Gastrocnemius medialis (tissue), 4 donors: ENCODE measurements at regions not wholly inside any gene's neighbourhood (a gene's known extent, or its start where the extent isn't known, plus 50 kb on each side); places are given as distances from the start of the nearest gene placed in this dataset.

Experiments
- ATAC-seq, 2 donors: fragments of 150-250 bp; one replicate each; pipeline ENCODE4 v1.9.1; 2016
- DNase-seq, 2 donors: peaks; one replicate each; pipeline ENCODE4 v3.0.0-alpha.2; 2019
- H3K27ac ChIP-seq, 4 donors: fragments of 200-600 bp; sonication (generic); 1 replicate in 1 of 4; 2 replicates in 3 of 4; pipeline ENCODE4 v1.5.1; 2016 to 2018; ENCODE audit warnings: mild to moderate bottlenecking in 2 of 4, moderate library complexity in 1 of 4
- H3K27me3 ChIP-seq, 3 donors: fragments of 200-600 bp; sonication (generic) in 2 of 3; 1 replicate in 1 of 3; 2 replicates in 2 of 3; pipeline versions ENCODE4 v1.5.1 to v1.6.0; 2016 to 2019; ENCODE audit warnings: mild to moderate bottlenecking in 1 of 3, moderate library complexity in 1 of 3
- H3K36me3 ChIP-seq, 2 donors: fragments of 200-600 bp; sonication (generic) in 1 of 2; one replicate each; pipeline ENCODE4 v1.5.1; 2017 to 2018
- H3K4me1 ChIP-seq, 2 donors: fragments of 200-600 bp; sonication (generic) in 1 of 2; one replicate each; pipeline ENCODE4 v1.5.1; 2016 to 2017; ENCODE audit warnings: mild to moderate bottlenecking in 2 of 2
- H3K4me3 ChIP-seq, 4 donors: fragments of 200-600 bp; sonication (generic) in 3 of 4; 1 replicate in 1 of 4; 2 replicates in 3 of 4; pipeline ENCODE4 v1.5.1; 2016 to 2019; ENCODE audit warnings: mild to moderate bottlenecking in 2 of 4
- H3K9me3 ChIP-seq, 3 donors: fragments of 200-600 bp; sonication (generic) in 2 of 3; 1 replicate in 1 of 3; 2 replicates in 2 of 3; pipeline ENCODE4 v1.5.1; 2016 to 2019
- CTCF ChIP-seq, 5 experiments: fragments of 450-650 bp in 3 of 5; fragments of 200-600 bp in 2 of 5; sonication (generic) in 2 of 5; IDR thresholded peaks in 4 of 5; conservative IDR thresholded peaks in 1 of 5; 1 replicate in 4 of 5; 2 replicates in 1 of 5; pipeline ENCODE4 v1.5.1; 2016 to 2019; ENCODE audit warnings: antibody characterized with exemption in 5 of 5, mild to moderate bottlenecking in 3 of 5, moderate library complexity in 3 of 5
- POLR2A ChIP-seq, 2 donors: fragments of 450-650 bp; IDR thresholded peaks; one replicate each; pipeline ENCODE4 v1.6.1; 2017; ENCODE audit warnings: antibody characterized with exemption in 2 of 2, mild to moderate bottlenecking in 2 of 2, moderate library complexity in 2 of 2
- in situ Hi-C, 4 donors: fragments of 200-750 bp; cut with MboI; loops; one replicate each; pipeline versions ENCODE4 v1.15.0 to v1.8.0; 2017; ENCODE audit warnings: low sequenced_read_pairs in 4 of 4
- intact Hi-C: fragments of 100-400 bp; cut with DNase I; formaldehyde crosslinking; loops from one replicate; pipeline ENCODE4 v1.15.1; 2023; ENCODE audit warnings: low total_unique reads

GRCh38 chr15:46946953-46947352, 770.4 kb upstream of the SEMA6D start:
- no peaks in the 10 kb centered on the region for H3K4me1 ChIP-seq
- H3K27ac ChIP-seq: no peak overlapping the region
- intact Hi-C loops: no loop called here
- in situ Hi-C loops: no loop called here
- TF ChIP-seq CTCF (IDR thresholded peaks at IDR 0.05 in 4 of 5, conservative IDR thresholded peaks at IDR 0.05 in 1 of 5): no peak
- no peak for TF ChIP-seq POLR2A (IDR thresholded peaks at IDR 0.05)
- H3K4me3 ChIP-seq: no peak overlapping the region
- H3K9me3 ChIP-seq: no peaks in the 10 kb centered on the region
- DNase-seq (no peak), ATAC-seq (no peak)
- no peaks in the 10 kb centered on the region for H3K36me3 ChIP-seq
- H3K27me3 ChIP-seq: no peaks in the 10 kb centered on the region

- H3K9me3 ChIP-seq: no peaks in the 10 kb centered on the region
- TF ChIP-seq POLR2A (IDR thresholded peaks at IDR 0.05) (no peak), CTCF (IDR thresholded peaks at IDR 0.05 in 4 of 5, conservative IDR thresholded peaks at IDR 0.05 in 1 of 5) (no peak)
- no peak for DNase-seq
- in situ Hi-C loops: no loop called here
- intact Hi-C loops: no loop called here
- no peaks in the 10 kb centered on the region for H3K27me3 ChIP-seq
- no peak overlapping the region for H3K4me3 ChIP-seq
- no peaks in the 10 kb centered on the region for H3K4me1 ChIP-seq
- no peaks in the 10 kb centered on the region for H3K36me3 ChIP-seq
- H3K27ac ChIP-seq: no peak overlapping the region
- no peak for ATAC-seq
Observed at GRCh38 chr15:46955576-46955975, 761.7 kb upstream of the SEMA6D start.

GRCh38 chr15:46956456-46956855, 760.8 kb upstream of the SEMA6D start:
- intact Hi-C loops: no loop called here
- no peaks in the 10 kb centered on the region for H3K4me1 ChIP-seq
- no peaks in the 10 kb centered on the region for H3K36me3 ChIP-seq
- H3K27ac ChIP-seq: no peak overlapping the region
- TF ChIP-seq CTCF (IDR thresholded peaks at IDR 0.05 in 4 of 5, conservative IDR thresholded peaks at IDR 0.05 in 1 of 5) (no peak), POLR2A (IDR thresholded peaks at IDR 0.05) (no peak)
- no peak for ATAC-seq
- no peaks in the 10 kb centered on the region for H3K9me3 ChIP-seq
- in situ Hi-C loops: no loop called here
- H3K27me3 ChIP-seq: no peaks in the 10 kb centered on the region
- DNase-seq: no peak
- H3K4me3 ChIP-seq: no peak overlapping the region

GRCh38 chr15:46956881-46957280, 760.4 kb upstream of the SEMA6D start:
- DNase-seq: no peak
- Histone ChIP-seq H3K36me3 (no peaks in the 10 kb centered on the region), H3K27me3 (no peaks in the 10 kb centered on the region), H3K4me3 (no peak overlapping the region), H3K4me1 (no peaks in the 10 kb centered on the region), H3K9me3 (no peaks in the 10 kb centered on the region), H3K27ac (no peak overlapping the region)
- intact Hi-C loops: no loop called here
- TF ChIP-seq POLR2A (IDR thresholded peaks at IDR 0.05): no peak
- TF ChIP-seq CTCF (IDR thresholded peaks at IDR 0.05 in 4 of 5, conservative IDR thresholded peaks at IDR 0.05 in 1 of 5): no peak
- ATAC-seq: no peak
- in situ Hi-C loops: no loop called here

GRCh38 chr15:46960581-46960980, 756.7 kb upstream of the SEMA6D start:
- TF ChIP-seq CTCF (IDR thresholded peaks at IDR 0.05 in 4 of 5, conservative IDR thresholded peaks at IDR 0.05 in 1 of 5) (no peak), POLR2A (IDR thresholded peaks at IDR 0.05) (no peak)
- no peak overlapping the region for H3K27ac ChIP-seq
- no peaks in the 10 kb centered on the region for H3K4me1 ChIP-seq
- in situ Hi-C loops: no loop called here
- no peaks in the 10 kb centered on the region for H3K9me3 ChIP-seq
- DNase-seq (no peak), ATAC-seq (no peak)
- no peaks in the 10 kb centered on the region for H3K36me3 ChIP-seq
- H3K4me3 ChIP-seq: no peak overlapping the region
- no peaks in the 10 kb centered on the region for H3K27me3 ChIP-seq
- intact Hi-C loops: no loop called here
